ENCODE measurements at regions not wholly inside any gene's neighbourhood (a gene's known extent, or its start where the extent isn't known, plus 50 kb on each side); places are given as distances from the start of the nearest gene placed in this dataset.

DNA sequence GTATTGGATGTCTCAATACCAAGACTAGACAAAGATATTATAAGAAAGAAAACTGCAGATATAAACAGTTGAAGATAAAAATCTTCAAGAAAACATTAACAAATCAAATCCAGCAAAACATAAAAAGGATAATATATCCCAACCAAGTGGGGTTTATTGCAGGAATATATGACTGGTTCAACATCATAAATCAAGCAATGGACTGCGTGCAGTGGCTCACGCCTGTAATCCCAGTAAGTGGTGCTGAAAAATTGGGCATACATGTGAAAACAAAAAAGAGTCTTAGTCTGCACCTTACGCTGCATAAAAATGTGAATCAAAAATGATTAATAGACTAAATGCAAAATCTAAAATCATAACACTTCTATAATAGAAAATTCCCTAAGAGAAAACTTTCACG lies 112.9 kb upstream of the PDE4B start:
- no peaks in the 10 kb centered on the region for H3K4me1 ChIP-seq
- H3K27ac ChIP-seq: no peak overlapping the region
- TF ChIP-seq, protein P1, sequence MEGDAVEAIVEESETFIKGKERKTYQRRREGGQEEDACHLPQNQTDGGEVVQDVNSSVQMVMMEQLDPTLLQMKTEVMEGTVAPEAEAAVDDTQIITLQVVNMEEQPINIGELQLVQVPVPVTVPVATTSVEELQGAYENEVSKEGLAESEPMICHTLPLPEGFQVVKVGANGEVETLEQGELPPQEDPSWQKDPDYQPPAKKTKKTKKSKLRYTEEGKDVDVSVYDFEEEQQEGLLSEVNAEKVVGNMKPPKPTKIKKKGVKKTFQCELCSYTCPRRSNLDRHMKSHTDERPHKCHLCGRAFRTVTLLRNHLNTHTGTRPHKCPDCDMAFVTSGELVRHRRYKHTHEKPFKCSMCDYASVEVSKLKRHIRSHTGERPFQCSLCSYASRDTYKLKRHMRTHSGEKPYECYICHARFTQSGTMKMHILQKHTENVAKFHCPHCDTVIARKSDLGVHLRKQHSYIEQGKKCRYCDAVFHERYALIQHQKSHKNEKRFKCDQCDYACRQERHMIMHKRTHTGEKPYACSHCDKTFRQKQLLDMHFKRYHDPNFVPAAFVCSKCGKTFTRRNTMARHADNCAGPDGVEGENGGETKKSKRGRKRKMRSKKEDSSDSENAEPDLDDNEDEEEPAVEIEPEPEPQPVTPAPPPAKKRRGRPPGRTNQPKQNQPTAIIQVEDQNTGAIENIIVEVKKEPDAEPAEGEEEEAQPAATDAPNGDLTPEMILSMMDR (IDR thresholded peaks at IDR 0.05): no peak
- peaks cover 0 to 6% (median 0%) of the 10 kb centered on the region in 7 donors for H3K27me3 ChIP-seq
- no peaks in the 10 kb centered on the region for H3K36me3 ChIP-seq
- ATAC-seq (no peak), DNase-seq (no peak)
- no peaks in the 10 kb centered on the region for H3K9me3 ChIP-seq
- H3K4me3 ChIP-seq: no peak overlapping the region
- 92 to 97% methylated on average over 4 of the region's 4 CpGs for WGBS, 2 donors
- intact Hi-C loops (cut with DNase I): loop anchor here in 5 of 10 donors (10.0 kb wide), 4 partner anchors 245 to 615 kb away; partner anchors contain the start of genes LEPR (in 1 of the 5) and LEPROT (in 1 of the 5)

DNA sequence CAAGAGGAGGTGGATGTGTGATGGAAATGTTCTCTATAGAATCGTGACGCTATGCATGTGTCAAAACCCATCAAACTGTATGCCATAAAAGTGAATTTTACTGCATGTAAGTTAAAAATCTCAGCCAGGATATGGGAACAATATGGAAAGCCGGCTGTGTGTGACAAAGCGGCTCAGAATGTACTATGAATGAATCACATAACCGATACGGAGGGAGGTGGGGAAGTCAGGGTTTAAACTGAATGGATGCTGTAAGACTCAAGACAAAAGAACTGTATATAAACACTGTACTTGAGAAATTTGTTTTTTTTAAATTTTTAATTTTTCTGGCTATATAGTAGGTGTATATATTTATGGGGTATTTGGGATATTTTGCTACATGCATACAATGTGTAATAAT lies 111.6 kb upstream of the PDE4B start:
- H3K27ac ChIP-seq: no peak overlapping the region
- no peak for DNase-seq
- ATAC-seq: no peak
- no peaks in the 10 kb centered on the region for H3K36me3 ChIP-seq
- H3K27me3 ChIP-seq: peaks cover 0 to 7% (median 0%) of the 10 kb centered on the region in 7 donors
- no peaks in the 10 kb centered on the region for H3K9me3 ChIP-seq
- no peak overlapping the region for H3K4me3 ChIP-seq
- TF ChIP-seq, protein P1 (IDR thresholded peaks at IDR 0.05): no peak
- no peaks in the 10 kb centered on the region for H3K4me1 ChIP-seq
- WGBS, 2 donors: 84 to 86% methylated on average over 6 of the region's 6 CpGs
- intact Hi-C loops (cut with DNase I): loop anchor here in 5 of 10 donors (10.0 kb wide), 4 partner anchors 246 to 616 kb away; partner anchors contain the start of genes LEPR (in 1 of the 5) and LEPROT (in 1 of the 5)

DNA sequence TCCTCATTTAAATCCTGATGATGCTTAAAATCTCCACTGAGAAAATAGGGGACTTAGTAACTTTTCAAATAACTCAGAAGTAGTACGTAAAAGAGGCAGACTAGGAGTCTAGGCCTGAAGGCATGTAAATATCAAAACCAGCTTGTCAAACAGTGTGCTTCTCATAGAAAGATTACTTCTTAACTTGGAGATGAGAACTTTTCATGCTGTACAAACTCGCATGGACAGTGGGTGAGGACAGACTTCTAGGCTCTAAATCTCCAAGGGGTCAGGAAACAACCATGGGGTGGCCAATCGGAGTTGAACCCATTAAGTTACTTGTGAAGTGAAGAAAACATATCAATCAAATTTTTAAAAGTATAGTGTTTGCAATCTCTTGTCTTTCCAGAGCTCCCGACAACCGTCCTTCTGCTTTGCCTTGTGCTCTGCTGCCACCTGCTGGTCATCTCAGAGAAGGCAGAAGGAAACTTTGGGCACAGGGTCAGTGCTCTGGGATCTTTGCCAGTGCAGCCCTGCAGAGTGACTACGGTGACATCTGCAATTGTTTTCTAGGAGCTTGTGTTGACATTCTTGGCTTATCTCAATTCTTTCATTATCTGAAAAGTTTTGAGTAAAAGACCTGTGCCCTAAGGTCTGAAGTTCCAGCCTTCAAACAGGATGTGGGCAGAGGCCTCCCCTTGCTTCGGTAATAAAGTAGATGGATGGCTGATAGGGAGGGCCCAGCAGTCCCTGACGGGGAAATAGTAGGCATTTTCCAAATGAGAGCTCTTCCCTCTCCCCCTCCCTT lies 105.1 kb upstream of the PDE4B start:
- WGBS, 2 donors: 12 to 14% methylated on average over 8 of the region's 8 CpGs
- ATAC-seq: peak; percentile 68 to 95 (median 90)

DNA sequence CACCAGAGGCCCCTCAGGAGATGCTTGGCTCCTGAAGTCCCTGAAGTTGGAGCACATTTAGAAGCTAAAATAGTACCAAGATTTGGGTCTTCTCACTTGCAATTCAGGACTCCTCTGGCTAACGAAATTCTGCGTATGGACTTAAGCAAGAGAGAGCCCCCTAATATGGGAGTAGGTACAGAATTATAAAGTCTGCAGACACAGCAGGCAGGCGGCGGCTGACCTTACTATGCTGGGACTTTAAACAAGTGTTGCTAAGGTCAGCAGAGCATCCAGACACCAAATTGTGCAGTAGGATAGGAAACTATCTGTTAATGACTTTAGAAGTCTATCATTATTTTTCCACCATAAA lies 104.5 kb upstream of the PDE4B start:
- no peaks in the 10 kb centered on the region for H3K9me3 ChIP-seq
- H3K4me1 ChIP-seq: peaks cover 0 to 37% (median 26%) of the 10 kb centered on the region in 9 donors
- peak overlapping the region in 1 of 10 donors; percentile 31 for H3K27ac ChIP-seq
- peaks cover 0 to 7% (median 0%) of the 10 kb centered on the region in 7 donors for H3K27me3 ChIP-seq
- intact Hi-C loops (cut with DNase I): loop anchor here (5.0 to 10.0 kb wide), 9 partner anchors 251 to 623 kb away; partner anchors contain the start of genes LEPR (in 2 of the 10) and LEPROT (in 2 of the 10)
- no peak for ATAC-seq
- H3K4me3 ChIP-seq: no peak overlapping the region
- no peaks in the 10 kb centered on the region for H3K36me3 ChIP-seq
- TF ChIP-seq, protein P1 (IDR thresholded peaks at IDR 0.05): no peak
- 83 to 85% methylated on average over 4 of the region's 4 CpGs for WGBS, 2 donors
- DNase-seq: no peak

More for the DNA sequence above, 105.1 kb upstream of the PDE4B start:
- peaks cover 0 to 33% (median 26%) of the 10 kb centered on the region in 9 donors for H3K4me1 ChIP-seq
- no peaks in the 10 kb centered on the region for H3K36me3 ChIP-seq
- TF ChIP-seq, protein P1 (IDR thresholded peaks at IDR 0.05): peak; percentile 91 to 99 (median 96)
- H3K27ac ChIP-seq: peak overlapping the region in 1 of 10 donors; percentile 31
- peak; percentile 81 to 88 for DNase-seq
- peaks cover 0 to 7% (median 0%) of the 10 kb centered on the region in 7 donors for H3K27me3 ChIP-seq
- no peaks in the 10 kb centered on the region for H3K9me3 ChIP-seq
- no peak overlapping the region for H3K4me3 ChIP-seq
- intact Hi-C loops (cut with DNase I): loop anchor here (1.0 to 10.0 kb wide), 14 partner anchors 250 to 627 kb away; partner anchors contain the start of genes LEPR (in 2 of the 10) and LEPROT (in 2 of the 10)

Data from heart right ventricle (tissue), 16 donors.